MG63 (cell line): ENCODE measurements at regions not wholly inside any gene's neighbourhood (a gene's known extent, or its start where the extent isn't known, plus 50 kb on each side); places are given as distances from the start of the nearest gene placed in this dataset.

Source experiments
- DNase-seq: peaks from one replicate; pipeline ENCODE4 v3.0.0-alpha.2; 2020
- H3K27me3 ChIP-seq: fragments of 250-450 bp; sonication (Bioruptor Pico); 2 replicates; pipeline ENCODE4 v1.5.1; 2020; ENCODE audit warnings: mild to moderate bottlenecking, moderate library complexity
- H3K36me3 ChIP-seq: fragments of 250-450 bp; sonication (Bioruptor Pico); 2 replicates; pipeline ENCODE4 v1.5.1; 2020; ENCODE audit warnings: mild to moderate bottlenecking, moderate library complexity
- H3K4me3 ChIP-seq: fragments of 250-450 bp; sonication (Bioruptor Pico); 2 replicates; pipeline ENCODE4 v1.5.1; 2020; ENCODE audit warnings: mild to moderate bottlenecking, moderate library complexity
- H3K9me3 ChIP-seq: fragments of 250-450 bp; sonication (Bioruptor Pico); 2 replicates; pipeline ENCODE4 v1.5.1; 2020; ENCODE audit warnings: mild to moderate bottlenecking, moderate library complexity

- Histone ChIP-seq H3K36me3 (no peaks in the 10 kb centered on the region), H3K4me3 (no peak overlapping the region), H3K9me3 (no peaks in the 10 kb centered on the region), H3K27me3 (no peaks in the 10 kb centered on the region)
- DNase-seq = no peak
These were observed 303.5 kb upstream of the FIGN start for GRCh38 chr2:164039270-164039669.

GRCh38 chr2:164032995-164033394, 297.2 kb upstream of the FIGN start:
- no peaks in the 10 kb centered on the region for H3K27me3 ChIP-seq
- H3K4me3 ChIP-seq = no peak overlapping the region
- H3K9me3 ChIP-seq = no peaks in the 10 kb centered on the region
- DNase-seq = no peak
- H3K36me3 ChIP-seq = no peaks in the 10 kb centered on the region

DNA sequence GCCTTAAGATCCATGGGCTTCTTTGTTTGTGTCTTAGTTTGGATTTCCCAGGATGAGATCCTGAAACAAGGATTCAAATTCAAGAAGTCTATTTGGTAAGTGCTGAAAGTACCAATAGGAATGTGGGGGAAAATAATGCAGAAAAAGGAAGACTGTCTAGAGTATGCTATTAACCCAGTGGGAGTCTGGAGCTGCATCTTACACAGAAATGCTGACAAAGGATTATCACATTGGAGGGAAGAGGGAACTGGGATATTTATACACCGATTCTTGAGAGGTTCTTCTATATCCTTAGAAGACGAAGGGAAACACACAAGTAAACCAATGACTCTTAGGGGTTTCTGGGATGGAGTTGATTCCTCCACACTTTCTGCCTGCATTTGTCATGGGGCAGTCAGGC, 294.8 kb upstream of the FIGN start:
- no peaks in the 10 kb centered on the region for H3K9me3 ChIP-seq
- no peak overlapping the region for H3K4me3 ChIP-seq
- no peak for DNase-seq
- H3K36me3 ChIP-seq = no peaks in the 10 kb centered on the region
- no peaks in the 10 kb centered on the region for H3K27me3 ChIP-seq

- Histone ChIP-seq H3K36me3 (no peaks in the 10 kb centered on the region), H3K4me3 (no peak overlapping the region), H3K27me3 (no peaks in the 10 kb centered on the region), H3K9me3 (no peaks in the 10 kb centered on the region; the same call in 1 of the 2 replicates)
- DNase-seq = no peak
These were observed 293.2 kb upstream of the FIGN start for GRCh38 chr2:164028814-164029534.

GRCh38 chr2:164024396-164024795, 288.6 kb upstream of the FIGN start:
- no peaks in the 10 kb centered on the region; the same call in 1 of the 2 replicates for H3K9me3 ChIP-seq

DNA sequence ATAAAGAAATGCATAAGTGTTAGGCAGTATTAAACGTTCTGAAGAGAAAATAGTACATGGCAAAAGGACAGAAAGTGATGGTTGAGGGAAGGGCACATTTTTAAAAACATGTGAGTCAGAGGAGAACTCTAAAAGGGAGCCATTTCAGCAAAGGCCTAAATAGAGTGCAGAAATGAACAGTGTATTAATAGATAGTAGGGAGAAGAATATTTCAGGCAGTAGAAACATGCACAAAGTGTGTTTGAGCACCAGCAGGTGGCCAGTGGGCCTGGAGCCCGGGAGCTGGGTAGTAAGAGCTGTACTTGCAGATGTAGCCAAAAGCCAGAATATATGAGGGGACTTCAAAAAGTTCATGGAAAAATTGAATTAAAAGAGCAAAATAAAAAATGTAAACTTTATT, 288.1 kb upstream of the FIGN start:
- H3K36me3 ChIP-seq = no peaks in the 10 kb centered on the region
- H3K4me3 ChIP-seq = no peak overlapping the region
- no peaks in the 10 kb centered on the region for H3K27me3 ChIP-seq
- DNase-seq = no peak
- no peaks in the 10 kb centered on the region; the same call in 1 of the 2 replicates for H3K9me3 ChIP-seq

More at GRCh38 chr2:164024396-164024795, 288.6 kb upstream of the FIGN start:
- no peak overlapping the region for H3K4me3 ChIP-seq
- H3K27me3 ChIP-seq = no peaks in the 10 kb centered on the region
- no peaks in the 10 kb centered on the region for H3K36me3 ChIP-seq
- no peak for DNase-seq

DNA sequence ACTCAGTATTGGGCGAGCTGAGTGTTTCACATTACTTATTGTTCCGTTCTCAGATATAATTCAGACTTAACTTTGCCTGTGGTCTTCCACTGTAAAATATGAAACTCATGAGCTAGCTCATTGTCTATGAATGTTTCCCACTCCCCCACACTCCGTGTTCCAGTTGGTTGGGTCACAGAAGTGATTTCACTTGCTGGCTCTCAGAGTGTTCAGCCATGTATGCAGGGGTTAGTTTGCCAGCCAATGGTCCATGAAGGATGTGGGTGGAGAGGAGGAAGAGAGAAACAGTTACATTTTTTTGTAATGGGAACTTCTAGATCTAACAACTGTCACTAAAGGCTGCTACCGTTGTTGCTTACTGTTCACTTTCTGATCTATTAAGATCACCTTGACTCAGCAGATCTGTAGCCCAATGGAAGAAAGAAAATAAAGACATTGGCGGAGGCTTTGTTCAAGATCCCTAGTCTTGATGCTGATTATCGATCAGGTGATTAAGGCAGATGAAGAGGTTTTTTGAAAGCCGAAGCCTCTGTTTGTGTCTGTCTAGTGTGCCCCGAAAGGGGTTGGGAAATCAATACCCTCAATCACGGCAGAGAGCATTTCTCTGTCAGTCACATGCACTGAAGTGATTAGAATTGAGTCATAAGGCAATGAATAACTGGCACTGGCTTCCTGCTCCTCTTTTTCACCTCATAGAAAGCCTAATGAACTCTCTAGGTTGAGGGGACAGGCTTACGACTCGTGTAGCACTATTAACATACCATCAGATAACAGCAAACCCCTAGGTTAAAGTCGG, 279.7 kb upstream of the FIGN start:
- peak; percentile 53 for DNase-seq
- H3K27me3 ChIP-seq = no peaks in the 10 kb centered on the region
- no peaks in the 10 kb centered on the region for H3K9me3 ChIP-seq
- H3K36me3 ChIP-seq = no peaks in the 10 kb centered on the region
- no peak overlapping the region for H3K4me3 ChIP-seq

GRCh38 chr2:164014791-164015190, 279.0 kb upstream of the FIGN start:
- no peaks in the 10 kb centered on the region for H3K27me3 ChIP-seq
- no peak for DNase-seq
- H3K4me3 ChIP-seq = no peak overlapping the region
- H3K9me3 ChIP-seq = no peaks in the 10 kb centered on the region
- H3K36me3 ChIP-seq = no peaks in the 10 kb centered on the region

DNA sequence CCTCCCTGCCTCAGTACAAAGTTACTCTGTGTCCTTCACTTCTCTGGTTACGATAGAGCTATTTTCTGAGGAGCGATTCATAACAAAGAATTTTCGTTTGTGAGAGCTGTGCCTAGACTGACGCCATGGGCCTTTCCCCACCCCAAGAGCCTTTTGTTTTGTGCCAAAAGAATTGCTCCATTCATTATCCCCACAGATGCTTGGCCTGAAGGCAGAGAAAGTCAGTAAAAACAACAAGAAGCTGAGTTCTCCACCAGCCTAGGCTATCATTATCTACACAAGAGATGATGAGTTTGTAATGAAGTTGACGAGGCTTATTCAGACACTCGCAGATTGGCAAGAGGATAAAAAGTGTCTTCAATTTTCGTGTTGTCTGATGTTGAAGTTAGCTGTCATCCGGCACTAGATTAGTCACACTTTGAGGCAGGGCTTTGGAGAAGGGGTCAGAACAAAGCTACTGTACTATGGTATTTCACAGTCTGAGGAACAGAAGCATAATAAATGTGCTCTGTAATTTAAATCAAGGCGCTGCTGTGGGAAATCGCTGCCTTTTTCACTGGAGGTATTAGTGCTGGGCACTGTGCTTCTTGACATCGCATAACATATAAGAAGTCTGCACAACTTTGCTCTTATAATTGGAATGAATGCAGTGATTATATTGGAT, 278.4 kb upstream of the FIGN start:
- DNase-seq = no peak
- no peaks in the 10 kb centered on the region for H3K27me3 ChIP-seq
- H3K4me3 ChIP-seq = no peak overlapping the region
- H3K9me3 ChIP-seq = no peaks in the 10 kb centered on the region
- no peaks in the 10 kb centered on the region for H3K36me3 ChIP-seq

DNA sequence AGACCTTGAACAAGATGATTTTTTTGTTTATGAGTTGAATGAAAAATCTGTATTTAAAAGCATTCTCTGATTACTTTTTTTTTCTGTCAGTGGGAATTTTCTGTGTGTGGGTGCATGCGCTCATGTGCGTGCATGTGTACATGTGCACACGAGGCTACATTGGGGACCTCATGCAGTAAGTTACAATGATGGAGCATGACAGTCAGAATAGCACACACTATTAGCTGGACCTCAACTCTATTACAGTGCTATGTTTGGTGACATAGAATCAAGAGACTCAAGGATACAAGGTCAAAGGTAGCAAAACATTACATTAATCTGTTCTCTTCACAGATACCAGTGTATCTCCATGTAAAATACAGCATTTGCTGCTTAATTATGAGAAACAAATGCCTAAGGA, 276.8 kb upstream of the FIGN start:
- H3K9me3 ChIP-seq = no peaks in the 10 kb centered on the region
- no peak for DNase-seq
- no peaks in the 10 kb centered on the region for H3K36me3 ChIP-seq
- no peaks in the 10 kb centered on the region for H3K27me3 ChIP-seq
- H3K4me3 ChIP-seq = no peak overlapping the region

DNA sequence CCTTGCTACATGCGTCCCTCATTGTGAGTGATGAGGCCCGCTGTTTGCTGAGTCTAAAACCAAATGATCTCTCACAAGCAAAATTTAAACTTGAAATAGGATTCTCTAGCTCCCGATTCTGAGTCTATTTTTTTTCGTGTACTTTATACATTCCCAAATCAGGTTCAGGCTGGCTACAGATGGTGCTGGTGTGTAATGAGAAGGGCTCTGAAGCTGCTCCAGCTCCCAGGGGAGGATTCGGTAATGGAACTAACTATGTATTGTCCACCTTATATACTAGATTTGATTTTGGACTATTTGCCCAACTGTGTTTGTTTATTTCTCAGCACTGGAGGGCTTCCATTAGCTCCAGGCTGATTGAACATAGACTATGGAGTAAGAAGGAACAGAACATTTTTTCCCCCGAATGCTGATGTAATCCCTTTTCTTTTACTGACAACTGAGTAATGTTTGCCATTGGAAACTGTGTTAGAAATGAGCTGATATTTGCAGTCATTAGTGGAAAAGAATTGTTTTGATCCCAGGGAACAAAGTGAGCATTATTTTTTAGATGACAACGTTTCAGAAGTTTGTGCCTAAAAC, 274.0 kb upstream of the FIGN start:
- no peak for DNase-seq
- no peaks in the 10 kb centered on the region for H3K27me3 ChIP-seq
- no peaks in the 10 kb centered on the region for H3K36me3 ChIP-seq
- no peak overlapping the region for H3K4me3 ChIP-seq
- no peaks in the 10 kb centered on the region for H3K9me3 ChIP-seq

- no peak for DNase-seq
- Histone ChIP-seq H3K27me3 (no peaks in the 10 kb centered on the region), H3K4me3 (no peak overlapping the region), H3K9me3 (no peaks in the 10 kb centered on the region), H3K36me3 (no peaks in the 10 kb centered on the region)
These were observed 272.9 kb upstream of the FIGN start for GRCh38 chr2:164008752-164009151.

GRCh38 chr2:164006704-164007103, 270.9 kb upstream of the FIGN start:
- Histone ChIP-seq H3K36me3 (no peaks in the 10 kb centered on the region), H3K27me3 (no peaks in the 10 kb centered on the region), H3K4me3 (no peak overlapping the region), H3K9me3 (no peaks in the 10 kb centered on the region)
- no peak for DNase-seq

- Histone ChIP-seq H3K9me3 (no peaks in the 10 kb centered on the region), H3K36me3 (no peaks in the 10 kb centered on the region), H3K4me3 (no peak overlapping the region), H3K27me3 (no peaks in the 10 kb centered on the region)
- peak; percentile 25 for DNase-seq
These were observed 264.4 kb upstream of the FIGN start for GRCh38 chr2:164000176-164000575.

- DNase-seq = no peak
- H3K36me3 ChIP-seq = no peaks in the 10 kb centered on the region
- H3K9me3 ChIP-seq = no peaks in the 10 kb centered on the region
- no peak overlapping the region for H3K4me3 ChIP-seq
- H3K27me3 ChIP-seq = no peaks in the 10 kb centered on the region
These were observed 261.7 kb upstream of the FIGN start for GRCh38 chr2:163997466-163997865.

DNA sequence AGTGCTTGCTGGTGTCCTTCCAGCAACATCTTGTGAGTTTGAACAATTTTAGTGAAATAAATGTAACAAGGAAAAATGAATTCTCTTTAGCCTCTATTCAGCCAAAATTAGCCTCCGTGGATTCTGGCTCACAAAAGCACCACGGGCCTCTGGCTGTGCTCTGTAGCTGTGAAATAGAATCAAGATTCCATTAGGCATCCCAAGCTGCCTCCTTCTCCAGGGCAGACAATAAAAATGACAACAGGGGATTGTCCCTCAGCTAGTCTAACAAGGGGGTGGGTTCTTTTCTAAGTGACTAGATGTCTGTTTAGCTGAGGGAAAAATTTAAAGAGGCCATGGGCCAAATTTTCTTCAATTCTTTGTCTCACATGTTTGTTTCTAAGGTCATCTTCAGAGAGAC, 254.7 kb upstream of the FIGN start:
- no peaks in the 10 kb centered on the region for H3K36me3 ChIP-seq

DNA sequence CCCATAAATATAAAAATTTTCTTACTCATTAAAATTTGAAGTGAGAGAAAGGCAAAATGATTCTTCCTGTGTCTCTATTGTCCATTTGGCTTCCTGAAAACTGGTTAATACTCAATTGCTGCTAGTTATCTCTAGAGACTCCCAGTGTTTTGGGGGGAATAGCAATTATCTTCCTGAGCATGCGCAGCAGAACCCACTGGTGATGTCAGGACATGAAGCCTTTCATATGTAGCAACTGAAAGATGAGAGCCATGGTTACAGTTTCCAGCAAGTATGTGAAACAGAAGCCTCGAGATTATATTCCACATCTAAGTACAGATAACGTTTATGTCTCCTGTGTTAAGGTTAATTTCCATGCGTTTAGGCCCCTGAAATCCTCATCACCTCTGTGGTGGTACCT, 254.3 kb upstream of the FIGN start:
- Histone ChIP-seq H3K4me3 (no peak overlapping the region), H3K36me3 (no peaks in the 10 kb centered on the region), H3K27me3 (no peaks in the 10 kb centered on the region), H3K9me3 (no peaks in the 10 kb centered on the region)
- DNase-seq = no peak

More for the DNA sequence above, 254.7 kb upstream of the FIGN start:
- H3K4me3 ChIP-seq = no peak overlapping the region
- DNase-seq = no peak
- no peaks in the 10 kb centered on the region for H3K9me3 ChIP-seq
- no peaks in the 10 kb centered on the region for H3K27me3 ChIP-seq
